ENCODE measurements at regions not wholly inside any gene's neighbourhood (a gene's known extent, or its start where the extent isn't known, plus 50 kb on each side); places are given as distances from the start of the nearest gene placed in this dataset.

DNA sequence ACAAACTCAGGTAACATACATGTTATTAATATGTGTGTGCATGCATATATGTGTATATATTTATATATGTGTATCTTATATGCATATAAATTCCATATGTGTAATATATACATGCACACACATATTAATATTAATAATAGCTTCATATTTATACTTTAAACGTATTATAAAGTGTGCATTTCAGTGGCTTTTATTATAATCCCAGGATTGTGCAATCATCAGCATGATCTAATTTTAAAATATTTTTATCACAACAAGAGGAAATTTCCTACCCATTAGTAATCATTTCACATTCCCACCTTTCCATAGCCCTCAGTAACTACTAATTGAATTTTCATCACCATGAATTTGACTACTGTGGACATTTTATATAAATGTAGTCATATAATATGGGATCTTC is 2211.9 kb upstream of the TENM3 start:
- TF ChIP-seq, protein P1, sequence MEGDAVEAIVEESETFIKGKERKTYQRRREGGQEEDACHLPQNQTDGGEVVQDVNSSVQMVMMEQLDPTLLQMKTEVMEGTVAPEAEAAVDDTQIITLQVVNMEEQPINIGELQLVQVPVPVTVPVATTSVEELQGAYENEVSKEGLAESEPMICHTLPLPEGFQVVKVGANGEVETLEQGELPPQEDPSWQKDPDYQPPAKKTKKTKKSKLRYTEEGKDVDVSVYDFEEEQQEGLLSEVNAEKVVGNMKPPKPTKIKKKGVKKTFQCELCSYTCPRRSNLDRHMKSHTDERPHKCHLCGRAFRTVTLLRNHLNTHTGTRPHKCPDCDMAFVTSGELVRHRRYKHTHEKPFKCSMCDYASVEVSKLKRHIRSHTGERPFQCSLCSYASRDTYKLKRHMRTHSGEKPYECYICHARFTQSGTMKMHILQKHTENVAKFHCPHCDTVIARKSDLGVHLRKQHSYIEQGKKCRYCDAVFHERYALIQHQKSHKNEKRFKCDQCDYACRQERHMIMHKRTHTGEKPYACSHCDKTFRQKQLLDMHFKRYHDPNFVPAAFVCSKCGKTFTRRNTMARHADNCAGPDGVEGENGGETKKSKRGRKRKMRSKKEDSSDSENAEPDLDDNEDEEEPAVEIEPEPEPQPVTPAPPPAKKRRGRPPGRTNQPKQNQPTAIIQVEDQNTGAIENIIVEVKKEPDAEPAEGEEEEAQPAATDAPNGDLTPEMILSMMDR (IDR thresholded peaks at IDR 0.05): no peak
- no peak for TF ChIP-seq POLR2A (IDR thresholded peaks at IDR 0.05)
